ENCODE measurements at regions not wholly inside any gene's neighbourhood (a gene's known extent, or its start where the extent isn't known, plus 50 kb on each side); places are given as distances from the start of the nearest gene placed in this dataset.

DNA sequence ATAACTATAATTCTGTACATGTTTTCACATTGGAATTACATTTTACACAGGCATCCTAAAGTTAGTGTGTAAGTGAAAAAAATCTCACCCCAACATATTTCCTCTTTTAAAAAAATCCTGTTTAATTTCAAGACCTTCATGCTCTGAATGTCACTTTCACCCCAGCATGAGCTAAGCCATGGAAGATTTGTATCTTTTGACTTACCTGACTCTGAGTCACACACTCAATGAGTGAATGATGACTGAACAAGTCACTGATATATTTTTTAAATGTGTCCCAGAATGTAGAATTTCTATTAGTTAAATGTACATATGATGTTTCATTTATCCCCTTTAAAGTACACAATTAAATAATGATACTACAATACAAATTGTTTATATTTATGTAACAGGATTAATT, 199.9 kb upstream of the RBMS3 start:
- no TSS peak for BruUV-seq (replicated peaks)
- Histone ChIP-seq H3K36me3 (ENCODE audit: control insufficient read depth, insufficient read depth, low read length) (no peaks in the 10 kb centered on the region), H3K4me1 (ENCODE audit: control insufficient read depth, insufficient read depth, low read length) (no peaks in the 10 kb centered on the region), H3K4me3 (ENCODE audit: low read depth in 2 of 2, low read length in 2 of 2) (no peak overlapping the region), H3K27ac (ENCODE audit: low read length) (no peak overlapping the region), H3K27me3 (ENCODE audit: control insufficient read depth, insufficient read depth, low read length) (no peaks in the 10 kb centered on the region), H3K9me3 (ENCODE audit: control insufficient read depth, insufficient read depth, low read depth, low read length) (no peaks in the 10 kb centered on the region)
- intact Hi-C loops (cut with micrococcal nuclease; ENCODE audit: unreplicated experiment) (no loop called here), in situ Hi-C loops (cut with HindIII; ENCODE audit: low pct_unique_long_range_greater_than_20kb, low sequenced_read_pairs) (no loop called here)
- no peak for DNase-seq (ENCODE audit: low read depth, low spot score)
- ATAC-seq, result no peak
- TF ChIP-seq SIN3A (IDR thresholded peaks at IDR 0.05; ENCODE audit: borderline replicate concordance, insufficient read depth, low read depth, low read length), result no peak
- TF ChIP-seq, protein P1, sequence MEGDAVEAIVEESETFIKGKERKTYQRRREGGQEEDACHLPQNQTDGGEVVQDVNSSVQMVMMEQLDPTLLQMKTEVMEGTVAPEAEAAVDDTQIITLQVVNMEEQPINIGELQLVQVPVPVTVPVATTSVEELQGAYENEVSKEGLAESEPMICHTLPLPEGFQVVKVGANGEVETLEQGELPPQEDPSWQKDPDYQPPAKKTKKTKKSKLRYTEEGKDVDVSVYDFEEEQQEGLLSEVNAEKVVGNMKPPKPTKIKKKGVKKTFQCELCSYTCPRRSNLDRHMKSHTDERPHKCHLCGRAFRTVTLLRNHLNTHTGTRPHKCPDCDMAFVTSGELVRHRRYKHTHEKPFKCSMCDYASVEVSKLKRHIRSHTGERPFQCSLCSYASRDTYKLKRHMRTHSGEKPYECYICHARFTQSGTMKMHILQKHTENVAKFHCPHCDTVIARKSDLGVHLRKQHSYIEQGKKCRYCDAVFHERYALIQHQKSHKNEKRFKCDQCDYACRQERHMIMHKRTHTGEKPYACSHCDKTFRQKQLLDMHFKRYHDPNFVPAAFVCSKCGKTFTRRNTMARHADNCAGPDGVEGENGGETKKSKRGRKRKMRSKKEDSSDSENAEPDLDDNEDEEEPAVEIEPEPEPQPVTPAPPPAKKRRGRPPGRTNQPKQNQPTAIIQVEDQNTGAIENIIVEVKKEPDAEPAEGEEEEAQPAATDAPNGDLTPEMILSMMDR (IDR thresholded peaks at IDR 0.05), result no peak
- no peak for TF ChIP-seq POLR2AphosphoS5 (IDR thresholded peaks at IDR 0.05; ENCODE audit: low read depth, low read length)
- ChIA-PET CTCF (interaction anchor here (0.6 kb wide), 1 partner anchor 114 kb away, joined by 4 read pairs; no protein-coding TSS in a partner anchor), POLR2A (no interaction called here)

DNA sequence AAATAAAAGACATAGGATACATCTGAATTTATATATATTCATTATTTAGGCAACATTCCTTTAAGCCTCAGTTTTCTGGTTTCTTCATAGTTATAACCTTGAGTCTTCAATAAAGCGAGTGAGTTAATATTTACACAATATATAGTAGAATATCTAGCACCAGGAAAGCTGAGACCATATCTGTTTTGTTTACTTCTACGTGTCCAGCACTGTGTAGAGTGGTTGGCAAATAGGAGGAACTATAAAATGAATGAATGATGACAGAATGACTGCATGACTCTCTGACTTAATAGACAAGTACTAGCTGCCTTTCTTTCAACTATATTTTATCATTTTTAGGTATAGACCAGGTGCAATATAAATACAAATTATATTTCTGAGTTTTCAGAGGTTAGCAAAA, 197.8 kb upstream of the RBMS3 start:
- ATAC-seq, result no peak
- intact Hi-C loops (cut with micrococcal nuclease; ENCODE audit: unreplicated experiment), result no loop called here
- no peaks in the 10 kb centered on the region for H3K4me1 ChIP-seq (ENCODE audit: control insufficient read depth, insufficient read depth, low read length)
- ChIA-PET CTCF (no interaction called here), POLR2A (no interaction called here)
- H3K36me3 ChIP-seq (ENCODE audit: control insufficient read depth, insufficient read depth, low read length), result no peaks in the 10 kb centered on the region
- no peak overlapping the region for H3K27ac ChIP-seq (ENCODE audit: low read length)
- no peak for TF ChIP-seq SIN3A (IDR thresholded peaks at IDR 0.05; ENCODE audit: borderline replicate concordance, insufficient read depth, low read depth, low read length)
- in situ Hi-C loops (cut with HindIII; ENCODE audit: low pct_unique_long_range_greater_than_20kb, low sequenced_read_pairs), result no loop called here
- H3K4me3 ChIP-seq (ENCODE audit: low read depth in 2 of 2, low read length in 2 of 2), result no peak overlapping the region
- H3K9me3 ChIP-seq (ENCODE audit: control insufficient read depth, insufficient read depth, low read depth, low read length), result no peaks in the 10 kb centered on the region
- H3K27me3 ChIP-seq (ENCODE audit: control insufficient read depth, insufficient read depth, low read length), result no peaks in the 10 kb centered on the region
- no peak for DNase-seq (ENCODE audit: low read depth, low spot score)
- no TSS peak for BruUV-seq (replicated peaks)

DNA sequence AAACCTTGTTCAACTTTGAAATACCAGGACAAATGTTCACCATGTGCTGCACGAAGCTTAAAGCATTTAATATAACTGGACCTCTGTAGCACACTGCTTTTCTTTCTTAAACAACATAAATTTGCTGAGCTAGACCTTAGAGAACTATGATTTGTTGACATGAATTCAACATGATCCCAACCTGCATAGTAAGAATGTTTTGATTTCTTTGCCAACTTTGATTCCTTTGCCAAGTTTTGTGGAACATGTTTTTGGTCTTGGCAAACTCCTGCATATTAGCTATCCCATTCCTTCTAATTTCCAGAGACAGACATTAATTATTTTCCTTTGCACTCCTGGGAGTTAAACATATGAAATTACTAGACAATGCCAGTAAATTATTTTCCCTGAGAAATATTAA, 197.2 kb upstream of the RBMS3 start:
- CTCF ChIA-PET, result no interaction called here
- DNase-seq (ENCODE audit: low read depth, low spot score) (no peak), ATAC-seq (no peak)
- no peak overlapping the region for H3K4me3 ChIP-seq (ENCODE audit: low read depth in 2 of 2, low read length in 2 of 2)
- H3K36me3 ChIP-seq (ENCODE audit: control insufficient read depth, insufficient read depth, low read length), result no peaks in the 10 kb centered on the region
- no peak for TF ChIP-seq SIN3A (IDR thresholded peaks at IDR 0.05; ENCODE audit: borderline replicate concordance, insufficient read depth, low read depth, low read length)
- no peaks in the 10 kb centered on the region for H3K4me1 ChIP-seq (ENCODE audit: control insufficient read depth, insufficient read depth, low read length)
- H3K27me3 ChIP-seq (ENCODE audit: control insufficient read depth, insufficient read depth, low read length), result no peaks in the 10 kb centered on the region
- POLR2A ChIA-PET, result no interaction called here
- H3K27ac ChIP-seq (ENCODE audit: low read length), result no peak overlapping the region
- in situ Hi-C loops (cut with HindIII; ENCODE audit: low pct_unique_long_range_greater_than_20kb, low sequenced_read_pairs) (no loop called here), intact Hi-C loops (cut with micrococcal nuclease; ENCODE audit: unreplicated experiment) (no loop called here)
- H3K9me3 ChIP-seq (ENCODE audit: control insufficient read depth, insufficient read depth, low read depth, low read length), result no peaks in the 10 kb centered on the region
- no TSS peak for BruUV-seq (replicated peaks)

DNA sequence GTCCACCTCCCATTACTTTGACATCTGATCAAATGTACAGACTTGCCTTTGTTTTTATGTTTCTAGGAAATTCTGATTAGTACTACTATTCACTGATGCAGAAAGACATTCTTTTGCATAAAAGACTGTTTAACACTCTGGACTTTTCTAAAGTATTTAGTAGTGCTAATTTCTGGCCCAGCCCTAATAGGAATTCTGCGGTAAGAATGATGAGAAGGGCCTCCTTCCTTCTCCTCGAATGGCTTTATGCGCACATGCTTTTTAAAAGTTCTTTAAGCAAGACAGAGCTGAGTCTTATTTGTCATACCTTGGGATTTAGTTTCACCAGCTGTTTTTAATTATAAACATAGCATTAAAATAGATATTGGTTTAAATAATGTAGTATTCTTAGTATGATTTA, 192.3 kb upstream of the RBMS3 start:
- ATAC-seq (no peak), DNase-seq (ENCODE audit: low read depth, low spot score) (no peak)
- TF ChIP-seq SIN3A (IDR thresholded peaks at IDR 0.05; ENCODE audit: borderline replicate concordance, insufficient read depth, low read depth, low read length) (no peak), TCF7L2 (IDR thresholded peaks at IDR 0.05; ENCODE audit: low read depth, low read length) (no peak), POLR2AphosphoS5 (IDR thresholded peaks at IDR 0.05; ENCODE audit: low read depth, low read length) (no peak)
- TF ChIP-seq, protein P1 (IDR thresholded peaks at IDR 0.05), result no peak
- TF ChIP-seq, protein P2, sequence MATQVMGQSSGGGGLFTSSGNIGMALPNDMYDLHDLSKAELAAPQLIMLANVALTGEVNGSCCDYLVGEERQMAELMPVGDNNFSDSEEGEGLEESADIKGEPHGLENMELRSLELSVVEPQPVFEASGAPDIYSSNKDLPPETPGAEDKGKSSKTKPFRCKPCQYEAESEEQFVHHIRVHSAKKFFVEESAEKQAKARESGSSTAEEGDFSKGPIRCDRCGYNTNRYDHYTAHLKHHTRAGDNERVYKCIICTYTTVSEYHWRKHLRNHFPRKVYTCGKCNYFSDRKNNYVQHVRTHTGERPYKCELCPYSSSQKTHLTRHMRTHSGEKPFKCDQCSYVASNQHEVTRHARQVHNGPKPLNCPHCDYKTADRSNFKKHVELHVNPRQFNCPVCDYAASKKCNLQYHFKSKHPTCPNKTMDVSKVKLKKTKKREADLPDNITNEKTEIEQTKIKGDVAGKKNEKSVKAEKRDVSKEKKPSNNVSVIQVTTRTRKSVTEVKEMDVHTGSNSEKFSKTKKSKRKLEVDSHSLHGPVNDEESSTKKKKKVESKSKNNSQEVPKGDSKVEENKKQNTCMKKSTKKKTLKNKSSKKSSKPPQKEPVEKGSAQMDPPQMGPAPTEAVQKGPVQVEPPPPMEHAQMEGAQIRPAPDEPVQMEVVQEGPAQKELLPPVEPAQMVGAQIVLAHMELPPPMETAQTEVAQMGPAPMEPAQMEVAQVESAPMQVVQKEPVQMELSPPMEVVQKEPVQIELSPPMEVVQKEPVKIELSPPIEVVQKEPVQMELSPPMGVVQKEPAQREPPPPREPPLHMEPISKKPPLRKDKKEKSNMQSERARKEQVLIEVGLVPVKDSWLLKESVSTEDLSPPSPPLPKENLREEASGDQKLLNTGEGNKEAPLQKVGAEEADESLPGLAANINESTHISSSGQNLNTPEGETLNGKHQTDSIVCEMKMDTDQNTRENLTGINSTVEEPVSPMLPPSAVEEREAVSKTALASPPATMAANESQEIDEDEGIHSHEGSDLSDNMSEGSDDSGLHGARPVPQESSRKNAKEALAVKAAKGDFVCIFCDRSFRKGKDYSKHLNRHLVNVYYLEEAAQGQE (IDR thresholded peaks at IDR 0.05; ENCODE audit: insufficient read depth in 1 of 2, low read depth in 2 of 2, low read length in 1 of 2), result no peak
- intact Hi-C loops (cut with micrococcal nuclease; ENCODE audit: unreplicated experiment) (no loop called here), in situ Hi-C loops (cut with HindIII; ENCODE audit: low pct_unique_long_range_greater_than_20kb, low sequenced_read_pairs) (no loop called here)
- Histone ChIP-seq H3K4me3 (ENCODE audit: low read depth in 2 of 2, low read length in 2 of 2) (no peak overlapping the region), H3K9me3 (ENCODE audit: control insufficient read depth, insufficient read depth, low read depth, low read length) (no peaks in the 10 kb centered on the region), H3K36me3 (ENCODE audit: control insufficient read depth, insufficient read depth, low read length) (no peaks in the 10 kb centered on the region), H3K27me3 (ENCODE audit: control insufficient read depth, insufficient read depth, low read length) (no peaks in the 10 kb centered on the region), H3K27ac (ENCODE audit: low read length) (no peak overlapping the region), H3K4me1 (ENCODE audit: control insufficient read depth, insufficient read depth, low read length) (no peaks in the 10 kb centered on the region)
- CTCF ChIA-PET, result no interaction called here
- POLR2A ChIA-PET, result no interaction called here
- BruUV-seq (replicated peaks), result no TSS peak
